RWPE1 (cell line): ENCODE measurements at regions not wholly inside any gene's neighbourhood (a gene's known extent, or its start where the extent isn't known, plus 50 kb on each side); places are given as distances from the start of the nearest gene placed in this dataset.

ENCODE experiments used
- CTCF ChIA-PET: fragments of 350-600 bp; sonication (Branson Sonifier 250); formaldehyde crosslinking; extraction: SDS; loops from one replicate; lab custom pipeline; 2021; lab: Yijun Ruan, JAX
- POLR2A ChIA-PET: fragments of 400-600 bp; formaldehyde crosslinking; extraction: SDS; loops from one replicate; lab custom pipeline; 2020; ENCODE audit warnings: antibody characterized with exemption; ENCODE audit not compliant: low non-redundant PET; lab: Yijun Ruan, JAX
- DNase-seq: peaks from one replicate; pipeline ENCODE4 v3.0.0; 2012; ENCODE audit warnings: low spot score
- H3K27ac ChIP-seq: fragments of 450-650 bp; 2 replicates; pipeline ENCODE4 v1.5.1; 2017
- CTCF ChIP-seq: fragments of 450-650 bp; conservative IDR thresholded peaks from 2 replicates; pipeline ENCODE4 v1.5.1; 2017; ENCODE audit warnings: low read depth, mild to moderate bottlenecking

- ChIA-PET POLR2A (no interaction called here), CTCF (no interaction called here)
Observed at GRCh38 chr6:6920114-6920986, 187.4 kb upstream of the RREB1 start.

GRCh38 chr6:6920987-6921313 is 186.8 kb upstream of the RREB1 start:
- ChIA-PET POLR2A (no interaction called here), CTCF (no interaction called here)
- no peak for TF ChIP-seq CTCF
- no peak overlapping the region for H3K27ac ChIP-seq
- no peak for DNase-seq

More at GRCh38 chr6:6920114-6920986, 187.4 kb upstream of the RREB1 start:
- TF ChIP-seq CTCF: no peak
- no peak for DNase-seq
- no peak overlapping the region for H3K27ac ChIP-seq

DNA sequence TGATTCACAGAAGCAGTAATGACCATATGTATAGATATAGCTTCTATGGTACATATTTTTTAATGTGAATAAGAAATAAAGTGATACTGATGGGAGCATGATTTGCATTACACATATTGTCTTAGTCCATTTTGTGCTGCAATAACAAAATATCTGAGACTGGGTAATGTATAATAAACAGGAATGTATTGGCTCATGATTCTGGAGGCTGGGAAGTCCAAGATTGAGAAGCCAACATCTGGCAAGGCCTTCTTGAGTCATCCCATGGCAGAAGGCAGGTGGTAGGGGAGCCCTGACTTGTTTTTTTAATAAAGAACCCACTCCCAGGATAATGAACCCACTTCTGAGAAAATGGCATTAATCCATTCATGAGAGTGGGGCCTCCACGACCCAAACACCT is 185.6 kb upstream of the RREB1 start:
- CTCF ChIA-PET: no interaction called here
- TF ChIP-seq CTCF: no peak
- no peak for DNase-seq
- POLR2A ChIA-PET: no interaction called here
- H3K27ac ChIP-seq: no peak overlapping the region

DNA sequence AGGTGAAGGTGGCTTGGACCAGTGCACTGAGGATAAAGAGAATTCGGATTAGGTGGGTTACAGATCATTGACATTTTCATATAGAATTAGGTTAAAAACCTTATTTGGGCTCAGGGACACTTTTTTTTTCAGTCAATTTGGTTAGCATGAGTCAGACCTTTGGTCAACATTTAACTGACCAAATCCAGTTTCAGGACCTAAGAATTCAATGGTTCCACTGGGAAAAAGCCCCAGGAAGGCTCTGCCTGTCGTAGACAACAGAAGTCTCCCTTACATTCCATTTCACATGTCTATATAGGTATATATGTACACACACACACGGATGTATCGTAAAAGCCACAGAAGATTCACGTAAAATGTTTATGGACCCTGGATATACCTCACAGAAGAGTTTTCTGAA is 184.2 kb upstream of the RREB1 start:
- POLR2A ChIA-PET: no interaction called here
- CTCF ChIA-PET: interaction anchor here (0.6 kb wide), 1 partner anchor 885 kb away, joined by 3 read pairs; no protein-coding TSS in a partner anchor
- no peak overlapping the region for H3K27ac ChIP-seq
- no peak for DNase-seq
- TF ChIP-seq CTCF: no peak

GRCh38 chr6:6924708-6925107 is 183.1 kb upstream of the RREB1 start:
- ChIA-PET CTCF (interaction anchor here (0.7 kb wide), 1 partner anchor 10 kb away, joined by 3 read pairs; no protein-coding TSS in a partner anchor), POLR2A (no interaction called here)
- H3K27ac ChIP-seq: no peak overlapping the region
- no peak for DNase-seq
- no peak for TF ChIP-seq CTCF

DNA sequence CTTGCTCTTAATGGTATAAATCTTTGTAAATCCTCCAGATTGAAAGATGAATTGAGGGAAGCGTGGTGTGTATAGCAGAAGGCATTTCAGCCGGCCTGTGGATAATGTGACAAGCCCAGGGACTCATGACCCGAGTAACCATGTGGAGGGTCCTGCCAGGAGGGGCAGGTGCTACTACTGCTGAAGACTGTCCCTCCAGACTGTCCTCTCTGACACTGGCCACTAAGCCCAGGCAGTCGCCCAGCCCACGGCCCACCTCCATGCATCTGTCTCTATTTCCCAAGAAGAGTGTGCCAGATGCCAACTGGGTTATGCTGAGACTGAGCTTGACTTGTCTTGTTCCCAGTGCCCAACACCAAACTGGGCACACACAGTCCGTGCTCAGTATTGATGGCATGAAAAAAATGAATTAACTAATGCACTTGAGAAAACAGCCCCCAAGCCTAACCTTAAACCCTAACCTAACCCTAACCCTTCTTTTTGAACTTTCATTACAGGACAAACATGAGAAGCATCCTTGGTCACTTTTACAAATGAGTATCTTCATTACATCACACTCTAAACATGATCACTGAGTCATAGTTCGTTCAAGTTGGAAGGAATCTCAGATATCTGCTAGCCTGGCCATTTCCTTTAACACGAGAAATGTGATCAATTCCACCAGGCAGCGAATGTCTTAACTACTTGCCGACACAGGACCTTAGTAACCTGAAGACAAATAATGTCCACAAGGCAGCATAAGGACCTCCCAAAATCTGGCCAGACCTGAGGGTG is 182.2 kb upstream of the RREB1 start:
- CTCF ChIA-PET: interaction anchor here (0.7 kb wide), 1 partner anchor 11 kb away, joined by 3 read pairs; no protein-coding TSS in a partner anchor
- TF ChIP-seq CTCF: no peak
- no peak overlapping the region for H3K27ac ChIP-seq
- peak; percentile 20 for DNase-seq
- POLR2A ChIA-PET: no interaction called here
